ENCODE measurements at regions not wholly inside any gene's neighbourhood (a gene's known extent, or its start where the extent isn't known, plus 50 kb on each side); places are given as distances from the start of the nearest gene placed in this dataset.

GRCh38 chr4:180866933-180867643 lies 1376.1 kb upstream of the TENM3 start (continued):
- TF ChIP-seq POLR2A (IDR thresholded peaks at IDR 0.05; ENCODE audit: borderline replicate concordance, extremely low read depth, insufficient read depth, insufficient read length): no peak
- TF ChIP-seq POLR2AphosphoS5 (IDR thresholded peaks at IDR 0.05; ENCODE audit: low read depth, low read length): no peak
- no peak for TF ChIP-seq ZFX (IDR thresholded peaks at IDR 0.05)
- no peak for TF ChIP-seq YY1 (IDR thresholded peaks at IDR 0.05; ENCODE audit: extremely low read depth, insufficient replicate concordance, low read depth, low read length)
- TF ChIP-seq CBX3 (IDR thresholded peaks at IDR 0.05; ENCODE audit: low read depth): no peak

DNA sequence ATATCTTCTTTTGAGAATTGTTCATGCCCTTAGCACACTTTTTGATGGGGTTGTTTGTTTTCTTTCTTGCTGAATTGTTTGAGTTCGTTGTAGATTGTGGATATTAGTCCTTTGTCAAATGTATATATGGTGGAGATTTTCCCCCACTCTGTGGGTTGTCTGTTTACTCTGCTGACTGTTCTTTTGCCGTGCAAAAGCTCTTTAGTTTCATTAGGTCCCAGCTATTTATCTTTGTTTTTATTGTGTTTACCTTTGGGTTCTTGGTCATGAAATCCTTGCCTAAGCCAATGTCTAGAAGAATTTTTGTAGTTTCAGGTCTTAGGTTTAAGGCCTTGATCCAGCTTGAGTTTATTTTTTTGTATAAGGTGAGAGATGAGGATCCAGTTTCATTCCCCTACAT lies 1372.6 kb upstream of the TENM3 start:
- ChIA-PET RAD21 (ENCODE audit: low non-redundant PET in 1 of 2, low total read pairs in 2 of 2, uncharacterized antibody in 2 of 2, unreplicated experiment in 2 of 2) (no interaction called here), CTCF (no interaction called here), POLR2A (no interaction called here)
- Histone ChIP-seq H3K4me1 (ENCODE audit: control insufficient read depth in 1 of 2, insufficient read depth in 2 of 2, low read length in 2 of 2) (no peaks in the 10 kb centered on the region), H3K4me2 (ENCODE audit: low read length) (no peak overlapping the region), H3K27ac (ENCODE audit: low read depth, low read length) (no peak overlapping the region), H4K20me1 (ENCODE audit: insufficient read depth) (no peaks in the 10 kb centered on the region), H3K9me3 (ENCODE audit: control insufficient read depth in 1 of 2, insufficient read depth in 1 of 2, low read depth in 1 of 2, low read length in 2 of 2) (no peaks in the 10 kb centered on the region), H3K27me3 (ENCODE audit: insufficient read depth, low read length) (no peaks in the 10 kb centered on the region), H2AFZ (ENCODE audit: low read depth, low read length, poor library complexity, severe bottlenecking) (no peak overlapping the region), H3K36me3 (ENCODE audit: control insufficient read depth in 1 of 2, insufficient read depth in 2 of 2, low read length in 2 of 2) (no peaks in the 10 kb centered on the region), H3K9me2 (ENCODE audit: insufficient read depth) (no peaks in the 10 kb centered on the region), H3K9ac (ENCODE audit: low read length) (no peak overlapping the region), H3K79me2 (ENCODE audit: insufficient read depth, low read length) (no peaks in the 10 kb centered on the region), H3K4me3 (replicated peaks in 1 of 2; ENCODE audit: low read depth in 1 of 2, low read length in 2 of 2) (no peak overlapping the region)
- no peak for DNase-seq (ENCODE audit: low read depth, low spot score)
- TF ChIP-seq SP1 (IDR thresholded peaks at IDR 0.05; ENCODE audit: low read depth): no peak
- no peak for TF ChIP-seq EZH2phosphoT487 (IDR thresholded peaks at IDR 0.05; ENCODE audit: borderline replicate concordance)
- no peak for TF ChIP-seq ATF3 (IDR thresholded peaks at IDR 0.05)
- TF ChIP-seq YY1 (IDR thresholded peaks at IDR 0.05; ENCODE audit: extremely low read depth, insufficient replicate concordance, low read depth, low read length): no peak
- no peak for TF ChIP-seq EGR1 (IDR thresholded peaks at IDR 0.05; ENCODE audit: low read depth)
- no peak for TF ChIP-seq TCF7L2 (IDR thresholded peaks at IDR 0.05; ENCODE audit: borderline replicate concordance, extremely low read depth, insufficient read depth, insufficient read length)
- TF ChIP-seq RAD21 (IDR thresholded peaks at IDR 0.05; ENCODE audit: low read depth): no peak
- no peak for TF ChIP-seq ZBTB33 (IDR thresholded peaks at IDR 0.05; ENCODE audit: extremely low read depth, insufficient replicate concordance, low read length)
- TF ChIP-seq CBX3 (IDR thresholded peaks at IDR 0.05; ENCODE audit: low read depth): no peak
- TF ChIP-seq POLR2A (IDR thresholded peaks at IDR 0.05; ENCODE audit: borderline replicate concordance, extremely low read depth, insufficient read depth, insufficient read length): no peak
- TF ChIP-seq SIN3A (IDR thresholded peaks at IDR 0.05; ENCODE audit: low read depth): no peak
- no peak for TF ChIP-seq POLR2AphosphoS5 (IDR thresholded peaks at IDR 0.05; ENCODE audit: low read depth, low read length)
- BruUV-seq (replicated peaks): no TSS peak
- ATAC-seq: no peak
- intact Hi-C loops (cut with micrococcal nuclease): no loop called here

All from HCT116 (cell line).